CD4-positive, alpha-beta T cell treated with Interleukin-17A for 1 hour (primary cell): ENCODE measurements at regions not wholly inside any gene's neighbourhood (a gene's known extent, or its start where the extent isn't known, plus 50 kb on each side); places are given as distances from the start of the nearest gene placed in this dataset.

Source experiments
- DNase-seq: peaks from one replicate; pipeline ENCODE4 v3.0.0-alpha.2; 2020

GRCh38 chr1:229825042-229825441 is 199.0 kb downstream of the URB2 start:
- no peak for DNase-seq

GRCh38 chr1:229828461-229828860 is 202.4 kb downstream of the URB2 start:
- no peak for DNase-seq

GRCh38 chr1:229832695-229833094 is 206.6 kb downstream of the URB2 start:
- DNase-seq = no peak

GRCh38 chr1:229834230-229834629 is 208.2 kb downstream of the URB2 start:
- no peak for DNase-seq

- no peak for DNase-seq
Observed at GRCh38 chr1:229835226-229835625, 209.2 kb downstream of the URB2 start.

GRCh38 chr1:229836324-229836723 is 210.3 kb downstream of the URB2 start:
- DNase-seq = no peak

GRCh38 chr1:229838204-229838603 is 212.2 kb downstream of the URB2 start:
- no peak for DNase-seq

GRCh38 chr1:229839800-229840199 is 213.8 kb downstream of the URB2 start:
- DNase-seq = no peak

- no peak for DNase-seq
Observed at GRCh38 chr1:229841230-229841629, 215.2 kb downstream of the URB2 start.

- no peak for DNase-seq
Observed at GRCh38 chr1:229842302-229843255, 216.5 kb downstream of the URB2 start.

GRCh38 chr1:229843627-229844238 is 217.7 kb downstream of the URB2 start:
- DNase-seq = no peak

GRCh38 chr1:229844675-229845074 is 218.6 kb downstream of the URB2 start:
- no peak for DNase-seq

- no peak for DNase-seq
Observed at GRCh38 chr1:229845410-229846138, 219.5 kb downstream of the URB2 start.

- DNase-seq = no peak
Observed at GRCh38 chr1:229846351-229846750, 220.3 kb downstream of the URB2 start.

- no peak for DNase-seq
Observed at GRCh38 chr1:229848752-229849677, 218.0 kb upstream of the GALNT2 start.

GRCh38 chr1:229851511-229851910 is 215.5 kb upstream of the GALNT2 start:
- DNase-seq = no peak

GRCh38 chr1:229853751-229854150 is 213.3 kb upstream of the GALNT2 start:
- DNase-seq = no peak

- DNase-seq = no peak
Observed at GRCh38 chr1:229854620-229855019, 212.4 kb upstream of the GALNT2 start.

GRCh38 chr1:229856009-229856650 is 210.9 kb upstream of the GALNT2 start:
- no peak for DNase-seq

GRCh38 chr1:229857585-229857984 is 209.5 kb upstream of the GALNT2 start:
- no peak for DNase-seq

GRCh38 chr1:229859026-229859425 is 208.0 kb upstream of the GALNT2 start:
- no peak for DNase-seq

- no peak for DNase-seq
Observed at GRCh38 chr1:229860926-229861325, 206.1 kb upstream of the GALNT2 start.
